Keratinocyte (primary cell): ENCODE measurements at regions not wholly inside any gene's neighbourhood (a gene's known extent, or its start where the extent isn't known, plus 50 kb on each side); places are given as distances from the start of the nearest gene placed in this dataset.

Experiments
- DNase-seq: peaks from one replicate; pipeline ENCODE4 v3.0.0-alpha.2; 2011; ENCODE audit warnings: low read depth, missing footprints, low spot score
- FAIRE-seq: peaks from 2 replicates; lab custom pipeline; 2011; peaks lifted over from hg19 to GRCh38; lab: Jason Lieb, UNC
- H2AFZ ChIP-seq: 2 replicates; pipeline ENCODE4 v1.6.0; 2012; ENCODE audit warnings: low read length, control low read depth, inconsistent platforms; ENCODE audit not compliant: control insufficient read depth
- H3K27ac ChIP-seq: 2 replicates; pipeline ENCODE4 v1.5.1; 2011; ENCODE audit warnings: low read length; ENCODE audit not compliant: control insufficient read depth, insufficient read depth
- H3K27me3 ChIP-seq: 3 replicates; pipeline ENCODE4 v1.6.0; 2011; ENCODE audit warnings: low read length; ENCODE audit not compliant: control insufficient read depth, insufficient read depth; ENCODE audit errors: extremely low read depth
- H3K36me3 ChIP-seq, 2 experiments: 2 replicates in 1 of 2; 3 replicates in 1 of 2; pipeline ENCODE4 v1.5.1; 2011; ENCODE audit warnings: low read length in 2 of 2, mild to moderate bottlenecking in 1 of 2; ENCODE audit not compliant: control insufficient read depth in 2 of 2, insufficient read depth in 2 of 2; ENCODE audit errors: extremely low read depth in 1 of 2
- H3K4me1 ChIP-seq: 3 replicates; pipeline ENCODE4 v1.5.1; 2011; ENCODE audit warnings: low read length; ENCODE audit not compliant: control insufficient read depth, insufficient read depth; ENCODE audit errors: extremely low read depth
- H3K4me2 ChIP-seq: 3 replicates; pipeline ENCODE4 v1.6.0; 2011; ENCODE audit warnings: low read depth, low read length; ENCODE audit not compliant: control insufficient read depth, insufficient read depth; ENCODE audit errors: extremely low read depth
- H3K4me3 ChIP-seq, 3 experiments: fragments of 200-600 bp in 1 of 3; sonication (generic) in 1 of 3; 2 replicates in 2 of 3; 3 replicates in 1 of 3; pipeline ENCODE4 v1.5.1; 2011 to 2016; ENCODE audit warnings: low read length in 3 of 3, mild to moderate bottlenecking in 3 of 3, control low read depth in 2 of 3, inconsistent platforms in 1 of 3, low read depth in 1 of 3, mixed read lengths in 1 of 3, mixed run types in 1 of 3, moderate library complexity in 1 of 3; ENCODE audit not compliant: control insufficient read depth in 2 of 3, insufficient read depth in 2 of 3; ENCODE audit errors: extremely low read depth in 1 of 3
- H3K79me2 ChIP-seq: 2 replicates; pipeline ENCODE4 v1.6.0; 2012; ENCODE audit warnings: low read length; ENCODE audit not compliant: control insufficient read depth, insufficient read depth
- H3K9ac ChIP-seq: 3 replicates; pipeline ENCODE4 v1.6.0; 2011; ENCODE audit warnings: low read length; ENCODE audit not compliant: control insufficient read depth, insufficient read depth; ENCODE audit errors: extremely low read depth
- H3K9me1 ChIP-seq: 3 replicates; pipeline ENCODE4 v1.6.0; 2011; ENCODE audit warnings: low read length; ENCODE audit not compliant: control insufficient read depth, insufficient read depth; ENCODE audit errors: extremely low read depth
- H3K9me3 ChIP-seq: 2 replicates; pipeline ENCODE4 v1.5.1; 2012; ENCODE audit warnings: low read depth, low read length; ENCODE audit not compliant: control insufficient read depth
- H4K20me1 ChIP-seq: 3 replicates; pipeline ENCODE4 v1.6.0; 2011; ENCODE audit warnings: low read length; ENCODE audit not compliant: control insufficient read depth, insufficient read depth; ENCODE audit errors: extremely low read depth
- CTCF ChIP-seq, 3 experiments: IDR thresholded peaks in 1 of 3; conservative IDR thresholded peaks in 1 of 3; optimal IDR thresholded peaks in 1 of 3; 2 replicates in 2 of 3; 3 replicates in 1 of 3; pipeline versions ENCODE3 to v1.5.1; 2011; ENCODE audit warnings: low read length in 3 of 3, mild to moderate bottlenecking in 3 of 3, moderate library complexity in 2 of 3, control low read depth in 1 of 3, inconsistent platforms in 1 of 3; ENCODE audit not compliant: insufficient read depth in 2 of 3; ENCODE audit errors: extremely low read depth in 1 of 3
- EZH2 ChIP-seq: IDR thresholded peaks from one replicate; pipeline ENCODE4 v1.6.1; 2012; ENCODE audit warnings: inconsistent platforms, mild to moderate bottlenecking, low read length, moderate library complexity
- dilution Hi-C: fragments of 300-500 bp; cut with MboI; formaldehyde crosslinking; loops from one replicate; pipeline ENCODE4 v1.7.0; 2020; ENCODE audit warnings: low sequenced_read_pairs; ENCODE audit not compliant: extremely low pct_ligation_motif_present

GRCh38 chr13:94938124-94938523 lies 225.8 kb upstream of the SOX21 start:
- Histone ChIP-seq H3K4me3 (no peak overlapping the region), H3K9me3 (no peaks in the 10 kb centered on the region), H3K27ac (no peak overlapping the region), H3K79me2 (no peaks in the 10 kb centered on the region), H3K9ac (no peak overlapping the region), H3K27me3 (no peaks in the 10 kb centered on the region), H3K4me1 (no peaks in the 10 kb centered on the region), H3K36me3 (no peaks in the 10 kb centered on the region), H3K9me1 (no peaks in the 10 kb centered on the region), H4K20me1 (no peaks in the 10 kb centered on the region), H3K4me2 (no peak overlapping the region), H2AFZ (no peak overlapping the region)
- FAIRE-seq (no peak), DNase-seq (no peak)
- dilution Hi-C loops, result no loop called here
- TF ChIP-seq CTCF (optimal IDR thresholded peaks at IDR 0.05 in 1 of 3, IDR thresholded peaks at IDR 0.05 in 1 of 3, conservative IDR thresholded peaks at IDR 0.05 in 1 of 3; ENCODE audit: extremely low read depth in 1 of 3, insufficient read depth in 2 of 3, low read length in 3 of 3) (no peak), EZH2 (no peak)

- no peaks in the 10 kb centered on the region for H3K4me1 ChIP-seq
- no peaks in the 10 kb centered on the region for H4K20me1 ChIP-seq
- no peaks in the 10 kb centered on the region for H3K9me1 ChIP-seq
- no peaks in the 10 kb centered on the region for H3K36me3 ChIP-seq
- no peak overlapping the region for H3K4me2 ChIP-seq
- no peak overlapping the region for H3K9ac ChIP-seq
- no peak overlapping the region for H3K4me3 ChIP-seq
- H3K27ac ChIP-seq, result no peak overlapping the region
- H3K27me3 ChIP-seq, result no peaks in the 10 kb centered on the region
- dilution Hi-C loops, result no loop called here
- FAIRE-seq (no peak), DNase-seq (no peak)
- TF ChIP-seq EZH2 (no peak), CTCF (optimal IDR thresholded peaks at IDR 0.05 in 1 of 3, IDR thresholded peaks at IDR 0.05 in 1 of 3, conservative IDR thresholded peaks at IDR 0.05 in 1 of 3; ENCODE audit: extremely low read depth in 1 of 3, insufficient read depth in 2 of 3, low read length in 3 of 3) (no peak)
- H2AFZ ChIP-seq, result no peak overlapping the region
- H3K9me3 ChIP-seq, result no peaks in the 10 kb centered on the region
- H3K79me2 ChIP-seq, result no peaks in the 10 kb centered on the region
These were observed 224.3 kb upstream of the SOX21 start for GRCh38 chr13:94936633-94937032.
